ENCODE measurements at regions not wholly inside any gene's neighbourhood (a gene's known extent, or its start where the extent isn't known, plus 50 kb on each side); places are given as distances from the start of the nearest gene placed in this dataset.

- no peaks in the 10 kb centered on the region for H3K9me3 ChIP-seq
- TF ChIP-seq, protein P1, sequence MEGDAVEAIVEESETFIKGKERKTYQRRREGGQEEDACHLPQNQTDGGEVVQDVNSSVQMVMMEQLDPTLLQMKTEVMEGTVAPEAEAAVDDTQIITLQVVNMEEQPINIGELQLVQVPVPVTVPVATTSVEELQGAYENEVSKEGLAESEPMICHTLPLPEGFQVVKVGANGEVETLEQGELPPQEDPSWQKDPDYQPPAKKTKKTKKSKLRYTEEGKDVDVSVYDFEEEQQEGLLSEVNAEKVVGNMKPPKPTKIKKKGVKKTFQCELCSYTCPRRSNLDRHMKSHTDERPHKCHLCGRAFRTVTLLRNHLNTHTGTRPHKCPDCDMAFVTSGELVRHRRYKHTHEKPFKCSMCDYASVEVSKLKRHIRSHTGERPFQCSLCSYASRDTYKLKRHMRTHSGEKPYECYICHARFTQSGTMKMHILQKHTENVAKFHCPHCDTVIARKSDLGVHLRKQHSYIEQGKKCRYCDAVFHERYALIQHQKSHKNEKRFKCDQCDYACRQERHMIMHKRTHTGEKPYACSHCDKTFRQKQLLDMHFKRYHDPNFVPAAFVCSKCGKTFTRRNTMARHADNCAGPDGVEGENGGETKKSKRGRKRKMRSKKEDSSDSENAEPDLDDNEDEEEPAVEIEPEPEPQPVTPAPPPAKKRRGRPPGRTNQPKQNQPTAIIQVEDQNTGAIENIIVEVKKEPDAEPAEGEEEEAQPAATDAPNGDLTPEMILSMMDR (IDR thresholded peaks at IDR 0.05) = no peak
- H3K36me3 ChIP-seq = no peaks in the 10 kb centered on the region
- H3K27ac ChIP-seq = no peak overlapping the region
- H3K4me1 ChIP-seq = no peaks in the 10 kb centered on the region
- no peaks in the 10 kb centered on the region for H3K27me3 ChIP-seq
- H3K4me3 ChIP-seq = no peak overlapping the region
- intact Hi-C loops (cut with DNase I; ENCODE audit: low total_unique reads) = no loop called here
- DNase-seq = no peak
Observed at GRCh38 chr5:44881266-44881665, 72.5 kb downstream of the MRPS30 start.

- Histone ChIP-seq H3K27ac (no peak overlapping the region), H3K27me3 (no peaks in the 10 kb centered on the region), H3K4me1 (no peaks in the 10 kb centered on the region), H3K36me3 (no peaks in the 10 kb centered on the region), H3K9me3 (no peaks in the 10 kb centered on the region), H3K4me3 (no peak overlapping the region)
- intact Hi-C loops (cut with DNase I; ENCODE audit: low total_unique reads) = no loop called here
- DNase-seq = no peak
- TF ChIP-seq, protein P1 (IDR thresholded peaks at IDR 0.05) = no peak
Observed at GRCh38 chr5:44884036-44884435, 75.3 kb downstream of the MRPS30 start.

GRCh38 chr5:44885903-44886302 lies 77.2 kb downstream of the MRPS30 start:
- DNase-seq = no peak
- Histone ChIP-seq H3K9me3 (no peaks in the 10 kb centered on the region), H3K27ac (no peak overlapping the region), H3K36me3 (no peaks in the 10 kb centered on the region), H3K27me3 (no peaks in the 10 kb centered on the region), H3K4me3 (no peak overlapping the region), H3K4me1 (no peaks in the 10 kb centered on the region)
- intact Hi-C loops (cut with DNase I; ENCODE audit: low total_unique reads) = loop anchor here (5.0 kb wide), 1 partner anchor 1729 kb away; no protein-coding TSS in a partner anchor
- TF ChIP-seq, protein P1 (IDR thresholded peaks at IDR 0.05) = no peak

GRCh38 chr5:44887722-44888121 lies 79.0 kb downstream of the MRPS30 start:
- H3K27ac ChIP-seq = no peak overlapping the region
- no peaks in the 10 kb centered on the region for H3K9me3 ChIP-seq
- no peaks in the 10 kb centered on the region for H3K36me3 ChIP-seq
- no peaks in the 10 kb centered on the region for H3K27me3 ChIP-seq
- no peak overlapping the region for H3K4me3 ChIP-seq
- intact Hi-C loops (cut with DNase I; ENCODE audit: low total_unique reads) = loop anchor here (5.0 kb wide), 1 partner anchor 1730 kb away; no protein-coding TSS in a partner anchor
- no peak for DNase-seq
- TF ChIP-seq, protein P1 (IDR thresholded peaks at IDR 0.05) = no peak
- H3K4me1 ChIP-seq = no peaks in the 10 kb centered on the region

GRCh38 chr5:44888435-44888834 lies 79.7 kb downstream of the MRPS30 start:
- Histone ChIP-seq H3K36me3 (no peaks in the 10 kb centered on the region), H3K27ac (no peak overlapping the region), H3K4me3 (no peak overlapping the region), H3K9me3 (no peaks in the 10 kb centered on the region), H3K27me3 (no peaks in the 10 kb centered on the region), H3K4me1 (no peaks in the 10 kb centered on the region)
- DNase-seq = no peak
- intact Hi-C loops (cut with DNase I; ENCODE audit: low total_unique reads) = loop anchor here (5.0 kb wide), 1 partner anchor 1731 kb away; no protein-coding TSS in a partner anchor
- TF ChIP-seq, protein P1 (IDR thresholded peaks at IDR 0.05) = no peak

DNA sequence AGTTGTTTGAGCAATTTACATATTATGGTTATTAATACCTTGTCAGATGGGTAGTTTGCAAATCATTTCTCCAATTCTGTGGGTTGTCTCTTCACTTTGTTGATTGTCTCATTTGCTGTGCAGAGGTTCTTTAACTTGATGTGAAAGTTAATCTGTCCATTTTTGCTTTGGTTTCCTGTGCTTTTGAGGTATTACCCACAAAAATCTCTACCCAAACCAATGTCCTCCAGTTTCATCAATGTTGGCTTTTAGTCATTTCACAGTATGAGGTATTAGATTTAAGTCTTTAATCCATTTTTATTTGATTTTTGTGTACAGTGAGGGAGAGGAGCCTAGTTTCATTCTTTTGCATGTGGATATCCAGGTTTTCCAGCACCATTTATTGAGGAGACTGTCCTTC lies 82.4 kb downstream of the MRPS30 start:
- H3K4me1 ChIP-seq = no peaks in the 10 kb centered on the region
- no peak for DNase-seq
- no peaks in the 10 kb centered on the region for H3K9me3 ChIP-seq
- H3K4me3 ChIP-seq = no peak overlapping the region
- TF ChIP-seq, protein P1 (IDR thresholded peaks at IDR 0.05) = no peak
- intact Hi-C loops (cut with DNase I; ENCODE audit: low total_unique reads) = no loop called here
- no peaks in the 10 kb centered on the region for H3K36me3 ChIP-seq
- no peaks in the 10 kb centered on the region for H3K27me3 ChIP-seq
- no peak overlapping the region for H3K27ac ChIP-seq

All from tibial artery (tissue), 4 donors.